HG03039 (cell line): ENCODE measurements at regions not wholly inside any gene's neighbourhood (a gene's known extent, or its start where the extent isn't known, plus 50 kb on each side); places are given as distances from the start of the nearest gene placed in this dataset.
"Not testable (repeated sequence)": the region's sequence is repeated elsewhere in the genome, so short reads cannot be mapped to it uniquely, and the experiment has no call there.

Source experiments
- ATAC-seq: cut with Tn5 transposase; IDR thresholded peaks from one replicate; pipeline ENCODE4 v1.9.1; 2021; ENCODE audit warnings: mild to moderate bottlenecking, moderate library complexity; ENCODE audit not compliant: unreplicated experiment

- peak; percentile 90 for ATAC-seq
These were observed 51.4 kb upstream of the LSM6 start for GRCh38 chr4:146124023-146124680.

GRCh38 chr4:146123231-146123630 is 52.3 kb upstream of the LSM6 start:
- ATAC-seq: no peak

GRCh38 chr4:146122398-146122797 is 53.1 kb upstream of the LSM6 start:
- ATAC-seq: no peak

- no peak for ATAC-seq
These were observed 53.8 kb upstream of the LSM6 start for GRCh38 chr4:146121757-146122156.

- ATAC-seq: no peak
These were observed 55.6 kb upstream of the LSM6 start for GRCh38 chr4:146119845-146120404.

GRCh38 chr4:146114066-146114465 is 61.5 kb upstream of the LSM6 start:
- no peak for ATAC-seq

GRCh38 chr4:146113171-146113570 is 62.3 kb upstream of the LSM6 start:
- ATAC-seq: no peak

- ATAC-seq: no peak
These were observed 63.1 kb upstream of the LSM6 start for GRCh38 chr4:146112389-146112788.

- ATAC-seq: no peak
These were observed 64.5 kb upstream of the LSM6 start for GRCh38 chr4:146110871-146111485.

- no peak for ATAC-seq
These were observed 66.8 kb upstream of the LSM6 start for GRCh38 chr4:146108756-146109155.

GRCh38 chr4:146107587-146108240 is 67.8 kb upstream of the LSM6 start:
- ATAC-seq: no peak

GRCh38 chr4:146105464-146105863 is 70.1 kb upstream of the LSM6 start:
- no peak for ATAC-seq

- no peak for ATAC-seq
These were observed 71.0 kb upstream of the LSM6 start for GRCh38 chr4:146104541-146104940.

- not testable (repeated sequence) for ATAC-seq
These were observed 71.5 kb upstream of the LSM6 start for GRCh38 chr4:146104052-146104451.

- no peak for ATAC-seq
These were observed 75.9 kb upstream of the LSM6 start for GRCh38 chr4:146099585-146099984.

GRCh38 chr4:146098978-146099377 is 76.5 kb upstream of the LSM6 start:
- no peak for ATAC-seq

- ATAC-seq: peak; percentile 82
These were observed 77.1 kb upstream of the LSM6 start for GRCh38 chr4:146098397-146098796.

GRCh38 chr4:146096371-146096770 is 79.1 kb upstream of the LSM6 start:
- ATAC-seq: no peak

GRCh38 chr4:146095860-146096259 is 79.7 kb upstream of the LSM6 start:
- ATAC-seq: no peak

- ATAC-seq: no peak
These were observed 80.3 kb upstream of the LSM6 start for GRCh38 chr4:146095091-146095690.

- ATAC-seq: no peak
These were observed 86.8 kb upstream of the LSM6 start for GRCh38 chr4:146088690-146089089.

- no peak for ATAC-seq
These were observed 87.7 kb upstream of the LSM6 start for GRCh38 chr4:146087856-146088255.
